GM12878 (cell line): ENCODE measurements at regions not wholly inside any gene's neighbourhood (a gene's known extent, or its start where the extent isn't known, plus 50 kb on each side); places are given as distances from the start of the nearest gene placed in this dataset.

Experiments
- ATAC-seq: fragments of 200-7000 bp; cut with Tn5 transposase; 3 replicates; pipeline ENCODE4 v1.9.1; 2020; ENCODE audit warnings: mild to moderate bottlenecking, moderate library complexity
- BruUV-seq: library from RNA; stranded (reverse); fragments of 400-500 nt; replicated peaks from 2 replicates; lab custom pipeline; 2021; lab: Mats Ljungman, UMichigan
- CTCF ChIA-PET: fragments of 300-600 bp; sonication (Branson Sonifier 250); formaldehyde crosslinking; extraction: SDS; loops from one replicate; lab custom pipeline; 2021; ENCODE audit warnings: inconsistent platforms; lab: Yijun Ruan, JAX
- POLR2A ChIA-PET: fragments of 350-600 bp; formaldehyde crosslinking; extraction: SDS; loops from one replicate; lab custom pipeline; 2021; ENCODE audit warnings: inconsistent platforms; lab: Charles Lee
- RAD21 ChIA-PET: fragments of 300-600 bp; sonication (Branson Sonifier 250); formaldehyde crosslinking; loops from one replicate; lab custom pipeline; 2023; ENCODE audit warnings: antibody characterized with exemption; ENCODE audit not compliant: unreplicated experiment; lab: Charles Lee
- SMC1A ChIA-PET: fragments of 300-600 bp; sonication (Branson Sonifier 250); formaldehyde crosslinking; loops from one replicate; lab custom pipeline; 2023; ENCODE audit not compliant: unreplicated experiment, uncharacterized antibody; lab: Charles Lee
- DNase-seq: peaks from one replicate; pipeline ENCODE4 v3.0.0-alpha.2; 2011; ENCODE audit warnings: low read depth, low spot score
- FAIRE-seq: peaks from 3 replicates; lab custom pipeline; 2011; peaks lifted over from hg19 to GRCh38; lab: Jason Lieb, UNC
- H2AFZ ChIP-seq: 2 replicates; pipeline ENCODE4 v1.6.0; 2011; ENCODE audit warnings: low read depth, low read length, control low read depth; ENCODE audit not compliant: control insufficient read depth
- H3K27ac ChIP-seq: 2 replicates; pipeline ENCODE4 v1.5.1; 2011; ENCODE audit warnings: control low read depth; ENCODE audit not compliant: control insufficient read depth, insufficient read depth
- H3K27me3 ChIP-seq, 2 experiments: replicated peaks in 1 of 2; 2 replicates each; pipeline versions ENCODE4 v1.6.0 to v1.6.1; 2011; ENCODE audit warnings: low read length in 1 of 2; ENCODE audit not compliant: control insufficient read depth in 2 of 2, insufficient read depth in 2 of 2
- H3K36me3 ChIP-seq, 2 experiments: 2 replicates each; pipeline ENCODE4 v1.5.1; 2011; ENCODE audit warnings: low read length in 1 of 2; ENCODE audit not compliant: control insufficient read depth in 2 of 2, insufficient read depth in 2 of 2
- H3K4me1 ChIP-seq: 2 replicates; pipeline ENCODE4 v1.6.1; 2011; ENCODE audit warnings: mild to moderate bottlenecking, low read length, moderate library complexity, mixed read lengths; ENCODE audit not compliant: control insufficient read depth, insufficient read depth
- H3K4me2 ChIP-seq: 2 replicates; pipeline ENCODE4 v1.6.0; 2011; ENCODE audit warnings: control low read depth; ENCODE audit not compliant: control insufficient read depth, insufficient read depth
- H3K4me3 ChIP-seq: fragments of 200-600 bp; sonication (generic); 2 replicates; pipeline ENCODE4 v1.5.1; 2016
- H3K79me2 ChIP-seq: 2 replicates; pipeline ENCODE4 v1.6.0; 2011; ENCODE audit warnings: low read length; ENCODE audit not compliant: control insufficient read depth, insufficient read depth
- H3K9ac ChIP-seq: 2 replicates; pipeline ENCODE4 v1.8.0; 2011; ENCODE audit warnings: low read length, control low read depth, mixed read lengths; ENCODE audit not compliant: control insufficient read depth, insufficient read depth
- H3K9me3 ChIP-seq: replicated peaks from 3 replicates; pipeline ENCODE4 v1.5.1; 2011; ENCODE audit warnings: mild to moderate bottlenecking, low read length; ENCODE audit not compliant: control insufficient read depth, insufficient read depth
- H4K20me1 ChIP-seq: 2 replicates; pipeline ENCODE4 v1.6.0; 2011; ENCODE audit not compliant: control insufficient read depth, insufficient read depth
- CBFB ChIP-seq: IDR thresholded peaks from 2 replicates; pipeline ENCODE4 v1.6.1; 2016; ENCODE audit warnings: antibody characterized with exemption, low read depth
- EED ChIP-seq: sonication (generic); IDR thresholded peaks from 2 replicates; pipeline ENCODE4 v1.6.1; 2016; ENCODE audit warnings: antibody characterized with exemption, low read depth
- FOXK2 ChIP-seq: fragments of 450-650 bp; IDR thresholded peaks from 2 replicates; pipeline ENCODE4 v1.6.1; 2017; ENCODE audit warnings: mild to moderate bottlenecking, moderate library complexity
- KAT2A ChIP-seq: conservative IDR thresholded peaks from 2 replicates; pipeline ENCODE4 v1.6.1; 2011; ENCODE audit warnings: low read depth, low read length; ENCODE audit not compliant: control insufficient read depth
- MYB ChIP-seq: fragments of 150-350 bp; IDR thresholded peaks from 2 replicates; pipeline ENCODE4 v1.6.1; 2014; ENCODE audit warnings: mild to moderate bottlenecking, low read depth, low read length, borderline replicate concordance
- POLR2A ChIP-seq: IDR thresholded peaks from 2 replicates; pipeline ENCODE4 v1.6.1; 2011; ENCODE audit warnings: low read depth, mild to moderate bottlenecking, low read length
- RAD21 ChIP-seq: IDR thresholded peaks from 2 replicates; pipeline ENCODE4 v1.6.1; 2011; ENCODE audit warnings: mild to moderate bottlenecking, low read depth, low read length, moderate library complexity; ENCODE audit not compliant: insufficient read depth
- RAD51 ChIP-seq: fragments of 450-650 bp; IDR thresholded peaks from 2 replicates; pipeline ENCODE4 v1.6.1; 2016; ENCODE audit warnings: moderate library complexity, mild to moderate bottlenecking, inconsistent platforms
- SMAD5 ChIP-seq: IDR thresholded peaks from 2 replicates; pipeline ENCODE4 v1.6.1; 2016; ENCODE audit warnings: antibody characterized with exemption, low read depth
- SRF ChIP-seq, 2 experiments: IDR thresholded peaks; 2 replicates each; pipeline ENCODE4 v1.6.1; 2011; ENCODE audit warnings: low read depth in 2 of 2, low read length in 2 of 2, mild to moderate bottlenecking in 1 of 2, moderate library complexity in 1 of 2
- ZBTB11 ChIP-seq: fragments of 450-650 bp; formaldehyde crosslinking; IDR thresholded peaks from 2 replicates; pipeline ENCODE4 v1.5.0; 2022; ENCODE audit warnings: mild to moderate bottlenecking, missing genetic modification characterization
- WGBS: methylation state at CpG from one replicate; pipeline ENCODE4 v1.1.6; 2016; ENCODE audit warnings: low lambda C conversion rate; ENCODE audit not compliant: insufficient replicate concordance, insufficient coverage; ENCODE audit errors: missing lambda C conversion rate; 5-methylcytosine and 5-hydroxymethylcytosine counted together
- in situ Hi-C: fragments of 300-500 bp; cut with MboI; formaldehyde crosslinking; loops from 9 replicates; pipeline ENCODE4 v1.14.3; 2018; ENCODE audit warnings: mixed read lengths
- intact Hi-C: fragments of 100-400 bp; cut with micrococcal nuclease; formaldehyde crosslinking; loops from one replicate; pipeline ENCODE4 v1.14.2; 2022; ENCODE audit not compliant: unreplicated experiment

GRCh38 chr18:54742120-54742519, 86.2 kb upstream of the RAB27B start:
- ATAC-seq (no peak), DNase-seq (no peak), FAIRE-seq (no peak)
- no peaks in the 10 kb centered on the region; a peak in 2 of 4 replicates for H3K27me3 ChIP-seq
- H2AFZ ChIP-seq: no peak overlapping the region
- SMC1A ChIA-PET: no interaction called here
- H3K4me3 ChIP-seq: no peak overlapping the region
- 44% methylated on average over 4 of the region's 4 CpGs for WGBS
- H3K9me3 ChIP-seq: no peaks in the 10 kb centered on the region
- no peaks in the 10 kb centered on the region for H3K36me3 ChIP-seq
- intact Hi-C loops: no loop called here
- TF ChIP-seq SMAD5: no peak
- no peak for TF ChIP-seq SRF (IDR thresholded peaks at IDR 0.05; ENCODE audit: low read depth in 2 of 2, low read length in 2 of 2)
- TF ChIP-seq POLR2A: no peak
- no peak for TF ChIP-seq FOXK2
- no peak for TF ChIP-seq CBFB
- TF ChIP-seq EED: no peak
- no peak for TF ChIP-seq ZBTB11 (CRISPR knock-in tag)
- TF ChIP-seq MYB: no peak
- no peak for TF ChIP-seq RAD51
- TF ChIP-seq RAD21: no peak
- TF ChIP-seq KAT2A: no peak
- POLR2A ChIA-PET: no interaction called here
- RAD21 ChIA-PET: no interaction called here
- no peaks in the 10 kb centered on the region for H3K79me2 ChIP-seq
- H4K20me1 ChIP-seq: no peaks in the 10 kb centered on the region
- no peaks in the 10 kb centered on the region for H3K4me1 ChIP-seq
- H3K27ac ChIP-seq: no peak overlapping the region
- in situ Hi-C loops: no loop called here
- CTCF ChIA-PET: no interaction called here
- BruUV-seq: no TSS peak
- H3K4me2 ChIP-seq: no peak overlapping the region
- H3K9ac ChIP-seq: no peak overlapping the region
